H9 (cell line): ENCODE measurements at regions not wholly inside any gene's neighbourhood (a gene's known extent, or its start where the extent isn't known, plus 50 kb on each side); places are given as distances from the start of the nearest gene placed in this dataset.

Experiments used
- DNase-seq: peaks from one replicate; pipeline ENCODE4 v3.0.0-alpha.2; 2017
- H2AFZ ChIP-seq: one replicate; pipeline ENCODE4 v1.6.1; 2013; ENCODE audit warnings: mild to moderate bottlenecking, low read length, control low read depth, moderate library complexity
- H2AK5ac ChIP-seq: 2 replicates; pipeline ENCODE4 v1.6.1; 2013; ENCODE audit warnings: low read length, control low read depth, mixed read lengths; ENCODE audit not compliant: insufficient read length
- H2BK120ac ChIP-seq: one replicate; pipeline ENCODE4 v1.6.1; 2013; ENCODE audit warnings: low read depth, mild to moderate bottlenecking, low read length, control low read depth, inconsistent platforms; ENCODE audit not compliant: poor library complexity, severe bottlenecking
- H2BK12ac ChIP-seq: 2 replicates; pipeline ENCODE4 v1.6.1; 2013; ENCODE audit warnings: low read length, control low read depth, mixed read lengths, low read depth; ENCODE audit not compliant: insufficient read length
- H2BK15ac ChIP-seq: 2 replicates; pipeline ENCODE4 v1.6.1; 2013; ENCODE audit warnings: low read depth, low read length, control low read depth
- H2BK20ac ChIP-seq: one replicate; pipeline ENCODE4 v1.6.1; 2013; ENCODE audit warnings: low read depth, mild to moderate bottlenecking, low read length, control low read depth, inconsistent platforms; ENCODE audit not compliant: poor library complexity, severe bottlenecking
- H2BK5ac ChIP-seq: 2 replicates; pipeline ENCODE4 v1.6.1; 2013; ENCODE audit warnings: low read length, control low read depth, mixed read lengths; ENCODE audit not compliant: insufficient read length
- H3K14ac ChIP-seq: 2 replicates; pipeline ENCODE4 v1.6.1; 2013; ENCODE audit warnings: low read length, control low read depth; ENCODE audit not compliant: insufficient read depth
- H3K18ac ChIP-seq: 2 replicates; pipeline ENCODE4 v1.6.1; 2013; ENCODE audit warnings: low read depth, mild to moderate bottlenecking, mixed read lengths, low read length, control low read depth; ENCODE audit not compliant: insufficient read length
- H3K23ac ChIP-seq: 2 replicates; pipeline ENCODE4 v1.6.1; 2013; ENCODE audit warnings: low read length, control low read depth, mixed read lengths, low read depth; ENCODE audit not compliant: insufficient read length
- H3K23me2 ChIP-seq: 2 replicates; pipeline ENCODE4 v1.6.1; 2013; ENCODE audit warnings: low read depth, mild to moderate bottlenecking, mixed read lengths, low read length, control low read depth; ENCODE audit not compliant: insufficient read length, poor library complexity, severe bottlenecking
- H3K27ac ChIP-seq: 2 replicates; pipeline ENCODE4 v1.5.1; 2013; ENCODE audit warnings: low read length, control low read depth, mixed read lengths, low read depth; ENCODE audit not compliant: insufficient read length
- H3K27me3 ChIP-seq: 2 replicates; pipeline ENCODE4 v1.6.1; 2013; ENCODE audit warnings: low read length, control low read depth, inconsistent platforms; ENCODE audit not compliant: insufficient read depth
- H3K4ac ChIP-seq: 2 replicates; pipeline ENCODE4 v1.6.1; 2013; ENCODE audit warnings: low read depth, mild to moderate bottlenecking, control low read depth, inconsistent platforms, low read length, moderate library complexity
- H3K4me1 ChIP-seq: 2 replicates; pipeline ENCODE4 v1.6.1; 2013; ENCODE audit warnings: low read length, control low read depth, inconsistent platforms; ENCODE audit not compliant: insufficient read depth
- H3K4me2 ChIP-seq: 2 replicates; pipeline ENCODE4 v1.6.1; 2013; ENCODE audit warnings: low read length, control low read depth, mixed read lengths; ENCODE audit not compliant: insufficient read length, insufficient read depth
- H3K56ac ChIP-seq: 2 replicates; pipeline ENCODE4 v1.6.1; 2013; ENCODE audit warnings: low read depth, mild to moderate bottlenecking, mixed read lengths, low read length, control low read depth; ENCODE audit not compliant: insufficient read length
- H3K79me1 ChIP-seq: 2 replicates; pipeline ENCODE4 v1.6.1; 2013; ENCODE audit warnings: low read depth, mild to moderate bottlenecking, moderate library complexity, low read length, control low read depth, inconsistent platforms; ENCODE audit not compliant: insufficient read depth, poor library complexity, severe bottlenecking
- H3K79me2 ChIP-seq: 2 replicates; pipeline ENCODE4 v1.6.1; 2013; ENCODE audit warnings: low read length, control low read depth, inconsistent platforms; ENCODE audit not compliant: insufficient read depth
- H3K9ac ChIP-seq: 2 replicates; pipeline ENCODE4 v1.6.1; 2013; ENCODE audit warnings: low read length, control low read depth, mixed read lengths; ENCODE audit not compliant: insufficient read length; ENCODE audit errors: extremely low read depth
- H3K9me3 ChIP-seq: one replicate; pipeline ENCODE4 v1.6.1; 2013; ENCODE audit warnings: low read depth, low read length, inconsistent platforms; ENCODE audit not compliant: control insufficient read depth
- H3T11ph ChIP-seq: one replicate; pipeline ENCODE4 v1.6.1; 2013; ENCODE audit warnings: mild to moderate bottlenecking, low read length, control low read depth, inconsistent platforms
- H4K20me1 ChIP-seq: one replicate; pipeline ENCODE4 v1.6.1; 2013; ENCODE audit not compliant: control insufficient read depth, insufficient read length, insufficient read depth
- H4K5ac ChIP-seq: 2 replicates; pipeline ENCODE4 v1.6.1; 2013; ENCODE audit warnings: low read depth, mild to moderate bottlenecking, mixed read lengths, low read length, control low read depth; ENCODE audit not compliant: insufficient read length
- H4K8ac ChIP-seq: replicated peaks from 2 replicates; pipeline ENCODE4 v1.6.1; 2013; ENCODE audit warnings: low read length, control low read depth, mixed read lengths, low read depth; ENCODE audit not compliant: insufficient read length
- H4K91ac ChIP-seq: 2 replicates; pipeline ENCODE4 v1.6.1; 2013; ENCODE audit warnings: low read depth, mild to moderate bottlenecking, moderate library complexity, mixed read lengths, low read length, control low read depth; ENCODE audit not compliant: insufficient read length
- H3K27ac Mint-ChIP-seq, 3 experiments: 2 replicates in 2 of 3; 3 replicates in 1 of 3; pipeline ENCODE4 v1.8.0; 2020 to 2021; ENCODE audit warnings: mixed read lengths in 3 of 3, mild to moderate bottlenecking in 1 of 3, moderate library complexity in 1 of 3
- H3K27me3 Mint-ChIP-seq: 2 replicates; pipeline ENCODE4 v1.8.0; 2021; ENCODE audit warnings: low read depth, mild to moderate bottlenecking, moderate library complexity, mixed read lengths
- H3K36me3 Mint-ChIP-seq, 3 experiments: 2 replicates in 2 of 3; 3 replicates in 1 of 3; pipeline ENCODE4 v1.8.0; 2020 to 2021; ENCODE audit warnings: low read depth in 3 of 3, mixed read lengths in 3 of 3; ENCODE audit not compliant: insufficient read depth in 1 of 3
- H3K4me1 Mint-ChIP-seq, 2 experiments: 2 replicates each; pipeline ENCODE4 v1.8.0; 2020; ENCODE audit warnings: mixed read lengths in 2 of 2
- H3K4me3 Mint-ChIP-seq, 2 experiments: 2 replicates in 1 of 2; 3 replicates in 1 of 2; pipeline ENCODE4 v1.8.0; 2020 to 2021; ENCODE audit warnings: mild to moderate bottlenecking in 2 of 2, mixed read lengths in 2 of 2, moderate library complexity in 1 of 2
- H3K9me3 Mint-ChIP-seq, 2 experiments: 2 replicates in 1 of 2; 3 replicates in 1 of 2; pipeline ENCODE4 v1.8.0; 2020; ENCODE audit warnings: mild to moderate bottlenecking in 2 of 2, mixed read lengths in 2 of 2, moderate library complexity in 1 of 2
- CTCF ChIP-seq: fragments of 200-600 bp; sonication (generic); conservative IDR thresholded peaks from 3 replicates; pipeline ENCODE4 v1.8.0; 2021; ENCODE audit warnings: antibody characterized with exemption, mild to moderate bottlenecking
- WGBS: extraction: QIAGEN DNeasy Blood & Tissue Kit; methylation state at CpG from one replicate; pipeline ENCODE4 v1.1.7; 2013; ENCODE audit warnings: missing lambda C conversion rate, low lambda C conversion rate, mixed read lengths; ENCODE audit not compliant: insufficient read length; ENCODE audit errors: extremely low coverage; 5-methylcytosine and 5-hydroxymethylcytosine counted together

GRCh38 chr14:95424529-95424928, 91.9 kb downstream of the SYNE3 start:
- TF ChIP-seq CTCF = no peak
- no peaks in the 10 kb centered on the region for H3K36me3 Mint-ChIP-seq
- no peaks in the 10 kb centered on the region; the same call in 1 of the 2 replicates for H3K79me2 ChIP-seq

More at GRCh38 chr14:95424529-95424928, 91.9 kb downstream of the SYNE3 start:
- no peak overlapping the region for H2AFZ ChIP-seq
- no peak overlapping the region for H3K14ac ChIP-seq
- H3K9me3 ChIP-seq = no peaks in the 10 kb centered on the region
- H3K4me1 Mint-ChIP-seq = peaks cover 0 to 3% of the 10 kb centered on the region in 2 experiments; a peak in 1 of 4 replicates
- no peak overlapping the region for H3K27ac Mint-ChIP-seq
- peaks cover 6% of the 10 kb centered on the region for H3K27me3 Mint-ChIP-seq
- H3K27ac ChIP-seq = no peak overlapping the region
- H4K5ac ChIP-seq = no peak overlapping the region
- H3K23me2 ChIP-seq = no peaks in the 10 kb centered on the region
- no peak overlapping the region for H2BK20ac ChIP-seq
- no peaks in the 10 kb centered on the region for H3K79me1 ChIP-seq
- no peak overlapping the region for H3K56ac ChIP-seq
- H2BK5ac ChIP-seq = no peak overlapping the region
- H4K8ac ChIP-seq = no peak overlapping the region
- no peaks in the 10 kb centered on the region for H3K27me3 ChIP-seq
- H2BK120ac ChIP-seq = no peak overlapping the region
- H3T11ph ChIP-seq = no peak overlapping the region
- H3K23ac ChIP-seq = no peak overlapping the region
- H3K4ac ChIP-seq = no peak overlapping the region
- H3K4me1 ChIP-seq = no peaks in the 10 kb centered on the region
- no CpG with 5 or more reads among the region's 5 CpGs for WGBS
- no peak overlapping the region for H4K91ac ChIP-seq
- no peak overlapping the region for H3K18ac ChIP-seq
- H3K9me3 Mint-ChIP-seq = peaks cover 4 to 8% of the 10 kb centered on the region in 2 experiments; a peak in 4 of 5 replicates
- no peak overlapping the region for H2BK12ac ChIP-seq
- no peak overlapping the region for H3K4me3 Mint-ChIP-seq
- H3K9ac ChIP-seq = no peak overlapping the region
- H4K20me1 ChIP-seq = no peaks in the 10 kb centered on the region
- H2BK15ac ChIP-seq = no peak overlapping the region
- no peak for DNase-seq
- H2AK5ac ChIP-seq = no peak overlapping the region
- no peak overlapping the region for H3K4me2 ChIP-seq
